Stomach (tissue), 8 donors: ENCODE measurements at regions not wholly inside any gene's neighbourhood (a gene's known extent, or its start where the extent isn't known, plus 50 kb on each side); places are given as distances from the start of the nearest gene placed in this dataset.

ENCODE experiments used
- DNase-seq, 2 donors: peaks; one replicate each; pipeline versions ENCODE4 v3.0.0 to v3.0.0-alpha.2; 2013 to 2019
- H3K27ac ChIP-seq, 5 donors: fragments of 200-600 bp in 4 of 5; sonication (generic) in 4 of 5; one replicate each; pipeline ENCODE4 v1.5.1; 2013 to 2019; ENCODE audit warnings: mild to moderate bottlenecking in 1 of 5, moderate library complexity in 1 of 5
- H3K27me3 ChIP-seq, 3 donors: fragments of 200-600 bp; sonication (generic); one replicate each; pipeline ENCODE4 v1.5.1; 2017 to 2019; ENCODE audit warnings: mixed run types in 1 of 3
- H3K36me3 ChIP-seq, 4 donors: fragments of 200-600 bp; sonication (generic); 1 replicate in 3 of 4; 2 replicates in 1 of 4; pipeline ENCODE4 v1.5.1; 2016 to 2019
- H3K4me1 ChIP-seq, 4 donors: fragments of 200-600 bp; sonication (generic); one replicate each; pipeline ENCODE4 v1.5.1; 2016 to 2019
- H3K4me3 ChIP-seq, 4 donors: fragments of 200-600 bp; sonication (generic) in 3 of 4; one replicate each; pipeline ENCODE4 v1.5.1; 2016 to 2019; ENCODE audit warnings: mild to moderate bottlenecking in 1 of 4
- H3K9me3 ChIP-seq, 4 donors: fragments of 200-600 bp; sonication (generic); one replicate each; pipeline ENCODE4 v1.5.1; 2016 to 2019
- EP300 ChIP-seq: sonication (generic); formaldehyde crosslinking; IDR thresholded peaks from one replicate; pipeline ENCODE4 v1.6.1; 2017; ENCODE audit warnings: antibody characterized with exemption
- POLR2A ChIP-seq, 4 donors: fragments of 450-650 bp; IDR thresholded peaks; one replicate each; pipeline ENCODE4 v1.6.1; 2016; ENCODE audit warnings: antibody characterized with exemption in 4 of 4, control low read depth in 2 of 4, mild to moderate bottlenecking in 1 of 4, moderate library complexity in 1 of 4
- POLR2AphosphoS5 ChIP-seq, 3 donors: sonication (generic); formaldehyde crosslinking; IDR thresholded peaks; one replicate each; pipeline ENCODE4 v1.6.1; 2016; ENCODE audit warnings: antibody characterized with exemption in 3 of 3
- WGBS, 5 donors: extraction: QIAGEN DNeasy Blood & Tissue Kit in 3 of 5; methylation state at CpG; one replicate each; pipeline versions ENCODE4 v1.1.5 to v1.1.7; 2013 to 2018; 5-methylcytosine and 5-hydroxymethylcytosine counted together
- intact Hi-C: fragments of 100-400 bp; cut with DNase I; formaldehyde crosslinking; loops from one replicate; pipeline ENCODE4 v1.15.1; 2023; ENCODE audit warnings: low total_unique reads
- TF ChIP-seq, protein P1 (sequence below), 7 experiments: fragments of 450-650 bp in 4 of 7; fragments of 200-600 bp in 3 of 7; sonication (generic) in 3 of 7; IDR thresholded peaks; one replicate each; pipeline ENCODE4 v1.5.1; 2016 to 2019; ENCODE audit warnings: antibody characterized with exemption in 7 of 7, control low read depth in 2 of 7, mild to moderate bottlenecking in 1 of 7
- donor health status: healthy with polysubstance abuse.
- donor health status: Bipolar disorder and iron deficiency.
- donor health status: healthy.

DNA sequence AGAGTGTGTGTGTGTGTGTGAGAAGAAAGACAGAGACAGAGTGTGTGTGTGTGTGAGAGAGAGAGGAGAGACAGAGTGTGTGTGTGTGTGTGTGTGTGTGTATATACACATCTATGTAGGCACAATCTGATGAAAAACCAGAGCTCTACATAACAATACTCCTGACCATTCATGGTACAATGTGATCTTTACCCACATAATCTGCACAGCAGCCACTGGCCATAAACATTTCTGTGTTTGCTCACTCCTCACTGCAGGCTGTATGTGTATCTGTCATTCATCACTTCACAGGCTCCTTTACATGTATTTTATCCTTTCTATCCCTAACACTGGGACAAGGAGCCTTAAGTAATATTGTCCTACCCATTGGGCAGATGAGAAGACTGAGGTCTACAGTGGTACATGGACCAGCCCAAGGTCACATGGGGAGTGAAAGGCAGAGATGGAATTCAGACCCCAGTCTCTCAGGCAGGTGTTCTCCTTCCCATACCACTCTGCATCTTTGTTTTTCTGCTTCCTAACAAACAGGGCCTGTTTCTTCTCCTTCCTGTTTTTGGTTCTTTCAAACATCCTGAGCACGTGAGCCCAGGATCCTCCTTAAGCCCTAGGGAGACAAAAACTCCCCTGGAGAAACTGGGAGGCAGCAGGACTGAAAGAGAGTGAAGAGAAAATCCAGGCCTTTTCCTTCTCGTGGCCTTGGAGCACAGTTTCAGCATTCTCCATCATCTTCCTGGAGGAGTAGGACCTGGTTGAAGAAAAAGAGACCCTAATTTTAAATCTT, 201.7 kb upstream of the MSX2 start:
- Histone ChIP-seq H3K36me3 (no peaks in the 10 kb centered on the region), H3K4me1 (peaks cover 4 to 9% (median 7%) of the 10 kb centered on the region in 4 donors), H3K27ac (no peak overlapping the region), H3K4me3 (no peak overlapping the region), H3K9me3 (no peaks in the 10 kb centered on the region), H3K27me3 (peaks cover 0 to 9% (median 0%) of the 10 kb centered on the region in 3 donors)
- no peak for TF ChIP-seq EP300
- TF ChIP-seq, protein P1, sequence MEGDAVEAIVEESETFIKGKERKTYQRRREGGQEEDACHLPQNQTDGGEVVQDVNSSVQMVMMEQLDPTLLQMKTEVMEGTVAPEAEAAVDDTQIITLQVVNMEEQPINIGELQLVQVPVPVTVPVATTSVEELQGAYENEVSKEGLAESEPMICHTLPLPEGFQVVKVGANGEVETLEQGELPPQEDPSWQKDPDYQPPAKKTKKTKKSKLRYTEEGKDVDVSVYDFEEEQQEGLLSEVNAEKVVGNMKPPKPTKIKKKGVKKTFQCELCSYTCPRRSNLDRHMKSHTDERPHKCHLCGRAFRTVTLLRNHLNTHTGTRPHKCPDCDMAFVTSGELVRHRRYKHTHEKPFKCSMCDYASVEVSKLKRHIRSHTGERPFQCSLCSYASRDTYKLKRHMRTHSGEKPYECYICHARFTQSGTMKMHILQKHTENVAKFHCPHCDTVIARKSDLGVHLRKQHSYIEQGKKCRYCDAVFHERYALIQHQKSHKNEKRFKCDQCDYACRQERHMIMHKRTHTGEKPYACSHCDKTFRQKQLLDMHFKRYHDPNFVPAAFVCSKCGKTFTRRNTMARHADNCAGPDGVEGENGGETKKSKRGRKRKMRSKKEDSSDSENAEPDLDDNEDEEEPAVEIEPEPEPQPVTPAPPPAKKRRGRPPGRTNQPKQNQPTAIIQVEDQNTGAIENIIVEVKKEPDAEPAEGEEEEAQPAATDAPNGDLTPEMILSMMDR (IDR thresholded peaks at IDR 0.05), result no peak
- no peak for TF ChIP-seq POLR2A (IDR thresholded peaks at IDR 0.05)
- TF ChIP-seq POLR2AphosphoS5 (IDR thresholded peaks at IDR 0.05), result no peak
- DNase-seq, result no peak
- intact Hi-C loops, result no loop called here
- 34 to 74% (median 65%) methylated on average over 2 of the region's 2 CpGs for WGBS, 5 donors

DNA sequence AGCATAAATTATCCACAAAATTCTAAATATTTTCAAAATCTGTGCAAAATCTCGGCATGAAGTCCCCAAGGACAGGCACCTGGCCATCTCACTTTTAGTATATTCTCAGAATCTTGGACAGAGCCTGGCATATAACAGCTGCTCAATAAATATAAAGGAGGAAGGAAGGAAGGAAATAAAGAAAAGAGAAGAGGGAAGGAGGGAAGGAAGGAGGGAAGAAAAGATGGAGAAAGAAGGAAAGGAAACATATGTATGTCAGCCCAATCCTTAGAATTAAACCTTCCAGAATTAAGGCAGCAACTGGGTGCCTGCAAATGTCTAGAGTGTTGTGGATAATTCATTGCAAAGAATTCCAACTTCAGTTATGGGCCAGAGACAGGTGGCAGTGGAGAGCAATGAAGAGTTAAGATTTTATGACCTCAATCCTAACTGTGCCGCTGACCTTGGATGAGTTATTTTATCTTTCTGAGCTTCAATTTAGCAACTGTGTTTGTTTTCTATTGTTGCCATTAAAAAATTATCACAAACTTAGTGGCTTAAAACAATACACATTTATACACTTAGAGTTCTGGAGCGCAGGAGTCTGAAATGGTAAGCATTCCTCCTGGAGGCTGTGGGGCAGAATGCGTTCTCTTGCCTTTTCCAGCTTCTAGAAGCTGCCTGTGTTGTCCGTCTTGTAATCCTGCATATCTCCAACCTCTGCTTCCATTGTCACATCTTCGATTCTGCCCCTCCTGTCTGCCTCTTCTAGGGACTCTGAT, 200.9 kb upstream of the MSX2 start:
- WGBS, 5 donors, result 64 to 73% (median 70%) methylated on average over 6 of the region's 6 CpGs
- no peak overlapping the region for H3K27ac ChIP-seq

DNA sequence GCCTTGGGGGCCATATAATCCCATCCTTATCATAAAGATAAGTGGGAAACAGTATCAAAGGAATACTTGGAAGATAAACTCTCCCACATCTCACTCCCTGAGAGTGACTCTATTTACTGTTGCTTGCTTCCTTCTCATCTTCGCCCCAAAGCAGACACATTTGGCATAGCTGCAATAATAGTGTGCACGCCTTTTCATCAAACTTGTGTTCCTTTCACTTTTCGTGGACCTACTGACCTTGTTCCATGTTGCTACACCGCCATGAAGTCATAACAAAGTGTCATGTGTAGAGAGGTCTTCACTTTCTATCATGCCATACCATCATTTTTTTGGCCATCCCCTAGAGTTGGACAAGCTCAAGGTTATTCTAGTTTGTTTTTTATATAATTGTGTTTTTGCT, 200.0 kb upstream of the MSX2 start:
- Histone ChIP-seq H3K4me1 (peaks cover 4 to 9% (median 7%) of the 10 kb centered on the region in 4 donors), H3K9me3 (no peaks in the 10 kb centered on the region), H3K36me3 (no peaks in the 10 kb centered on the region), H3K27ac (no peak overlapping the region), H3K27me3 (peaks cover 0 to 3% (median 0%) of the 10 kb centered on the region in 3 donors), H3K4me3 (no peak overlapping the region)
- no peak for DNase-seq
- TF ChIP-seq POLR2AphosphoS5 (IDR thresholded peaks at IDR 0.05), result no peak
- no peak for TF ChIP-seq POLR2A (IDR thresholded peaks at IDR 0.05)
- no peak for TF ChIP-seq EP300
- TF ChIP-seq, protein P1 (IDR thresholded peaks at IDR 0.05), result no peak
- 79 to 91% (median 87%) methylated on average over 4 of the region's 4 CpGs for WGBS, 5 donors
- intact Hi-C loops, result no loop called here

More for the DNA sequence above, 200.9 kb upstream of the MSX2 start:
- Histone ChIP-seq H3K4me1 (peaks cover 4 to 9% (median 7%) of the 10 kb centered on the region in 4 donors), H3K27me3 (peaks cover 0 to 9% (median 0%) of the 10 kb centered on the region in 3 donors), H3K36me3 (no peaks in the 10 kb centered on the region), H3K9me3 (no peaks in the 10 kb centered on the region), H3K4me3 (no peak overlapping the region)
- no peak for DNase-seq
- intact Hi-C loops, result no loop called here
- TF ChIP-seq POLR2AphosphoS5 (IDR thresholded peaks at IDR 0.05) (no peak), EP300 (no peak), POLR2A (IDR thresholded peaks at IDR 0.05) (no peak)
- TF ChIP-seq, protein P1 (IDR thresholded peaks at IDR 0.05), result no peak

DNA sequence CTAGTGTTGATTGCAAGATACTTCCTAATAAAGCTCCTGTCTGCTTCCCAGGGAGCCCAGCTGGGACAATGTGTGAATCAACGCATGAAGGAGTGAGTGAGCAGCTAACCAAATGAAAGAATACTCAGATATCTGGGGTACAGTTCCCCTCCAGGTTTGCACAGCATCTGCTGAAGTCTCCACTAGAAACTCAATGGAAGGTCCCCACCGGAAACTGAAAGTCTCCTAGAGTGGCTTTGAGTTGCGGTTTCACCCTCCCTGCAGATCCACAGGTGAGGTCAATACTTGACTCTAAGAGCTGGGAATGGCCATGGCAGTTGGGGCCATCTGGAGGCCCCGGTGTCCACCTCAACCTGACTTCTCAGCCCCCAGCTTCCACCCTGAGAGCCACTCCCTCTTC, 198.2 kb upstream of the MSX2 start:
- WGBS, 5 donors, result 55 to 85% (median 70%) methylated on average over 3 to 4 of the region's 4 CpGs
- no peaks in the 10 kb centered on the region for H3K27me3 ChIP-seq
- H3K9me3 ChIP-seq, result no peaks in the 10 kb centered on the region
- TF ChIP-seq POLR2A (IDR thresholded peaks at IDR 0.05) (no peak), EP300 (no peak), POLR2AphosphoS5 (IDR thresholded peaks at IDR 0.05) (no peak)
- TF ChIP-seq, protein P1 (IDR thresholded peaks at IDR 0.05), result no peak
- intact Hi-C loops, result no loop called here
- H3K27ac ChIP-seq, result no peak overlapping the region
- no peak overlapping the region for H3K4me3 ChIP-seq
- H3K4me1 ChIP-seq, result peaks cover 0 to 5% (median 2%) of the 10 kb centered on the region in 4 donors
- H3K36me3 ChIP-seq, result no peaks in the 10 kb centered on the region
- DNase-seq, result no peak
